Hepatocyte (in vitro differentiated cells): ENCODE measurements at regions not wholly inside any gene's neighbourhood (a gene's known extent, or its start where the extent isn't known, plus 50 kb on each side); places are given as distances from the start of the nearest gene placed in this dataset.

ENCODE experiments used
- CTCF ChIP-seq: fragments of 200-600 bp; sonication (generic); IDR thresholded peaks from 2 replicates; pipeline ENCODE4 v1.5.1; 2016; ENCODE audit warnings: antibody characterized with exemption, mild to moderate bottlenecking; ENCODE audit not compliant: poor library complexity
- EZH2 ChIP-seq: fragments of 200-600 bp; sonication (generic); IDR thresholded peaks from 2 replicates; pipeline ENCODE4 v1.6.1; 2016; ENCODE audit warnings: antibody characterized with exemption, mild to moderate bottlenecking, borderline replicate concordance

- TF ChIP-seq EZH2 (no peak), CTCF (no peak)
Observed at GRCh38 chr14:106268013-106268727, 741.8 kb downstream of the TMEM121 start.
